OCI-LY7 (cell line): ENCODE measurements at regions not wholly inside any gene's neighbourhood (a gene's known extent, or its start where the extent isn't known, plus 50 kb on each side); places are given as distances from the start of the nearest gene placed in this dataset.

ENCODE experiments used
- BruUV-seq: library from RNA; stranded (reverse); fragments of 400-500 nt; replicated peaks from 2 replicates; lab custom pipeline; 2021; lab: Mats Ljungman, UMichigan
- CTCF ChIA-PET: fragments of 300-600 bp; sonication (Branson Sonifier 250); formaldehyde crosslinking; loops from one replicate; lab custom pipeline; 2022; ENCODE audit warnings: antibody characterized with exemption; ENCODE audit not compliant: unreplicated experiment; lab: Charles Lee
- POLR2A ChIA-PET: fragments of 300-600 bp; sonication (Branson Sonifier 250); formaldehyde crosslinking; loops from one replicate; lab custom pipeline; 2022; ENCODE audit warnings: antibody characterized with exemption; lab: Charles Lee
- DNase-seq: peaks from one replicate; pipeline ENCODE4 v3.0.0-alpha.2; 2015; ENCODE audit warnings: low spot score
- H2AFZ ChIP-seq: fragments of 200-600 bp; sonication (generic), shearing (Covaris generic); 2 replicates; pipeline ENCODE4 v1.6.1; 2014; ENCODE audit warnings: mild to moderate bottlenecking, antibody characterized with exemption, low read length, moderate library complexity
- H3K27ac ChIP-seq: fragments of 200-600 bp; sonication (generic); 2 replicates; pipeline ENCODE4 v1.5.1; 2014; ENCODE audit warnings: mixed run types, low read depth, mild to moderate bottlenecking, moderate library complexity, low read length, inconsistent platforms; ENCODE audit not compliant: poor library complexity, severe bottlenecking
- H3K36me3 ChIP-seq: fragments of 200-600 bp; sonication (generic); 2 replicates; pipeline ENCODE4 v1.6.1; 2014; ENCODE audit warnings: mild to moderate bottlenecking, antibody characterized with exemption, low read length, moderate library complexity, mixed read lengths; ENCODE audit not compliant: insufficient read depth
- H3K4me1 ChIP-seq: fragments of 200-600 bp; sonication (generic); 2 replicates; pipeline ENCODE4 v1.5.1; 2014; ENCODE audit warnings: mild to moderate bottlenecking, low read length; ENCODE audit not compliant: insufficient read depth, poor library complexity, severe bottlenecking
- H3K4me2 ChIP-seq: fragments of 200-600 bp; sonication (generic); 2 replicates; pipeline ENCODE4 v1.6.1; 2014; ENCODE audit warnings: mild to moderate bottlenecking, low read length
- H3K4me3 ChIP-seq: fragments of 200-600 bp; sonication (generic); 2 replicates; pipeline ENCODE4 v1.5.1; 2014; ENCODE audit warnings: mild to moderate bottlenecking, low read depth, low read length; ENCODE audit not compliant: poor library complexity, severe bottlenecking
- H3K79me2 ChIP-seq: fragments of 200-600 bp; sonication (generic); 2 replicates; pipeline ENCODE4 v1.6.1; 2016; ENCODE audit warnings: low read depth, mild to moderate bottlenecking, low read length, moderate library complexity, mixed read lengths; ENCODE audit not compliant: insufficient read depth
- H3K9me2 ChIP-seq: fragments of 200-600 bp; sonication (generic); 2 replicates; pipeline ENCODE4 v1.6.1; 2016; ENCODE audit warnings: mild to moderate bottlenecking, low read length, mixed read lengths; ENCODE audit not compliant: insufficient read depth
- H3K9me3 ChIP-seq: fragments of 200-600 bp; sonication (generic); 2 replicates; pipeline ENCODE4 v1.6.1; 2014; ENCODE audit warnings: mild to moderate bottlenecking, mixed run types, low read length, mixed read lengths
- H4K20me1 ChIP-seq: fragments of 200-600 bp; sonication (generic); 2 replicates; pipeline ENCODE4 v1.6.1; 2014; ENCODE audit warnings: mild to moderate bottlenecking, antibody characterized with exemption, low read length, moderate library complexity, mixed read lengths; ENCODE audit not compliant: insufficient read depth
- CTCF ChIP-seq: fragments of 200-600 bp; sonication (generic); conservative IDR thresholded peaks from 2 replicates; pipeline ENCODE4 v1.5.1; 2014; ENCODE audit warnings: mild to moderate bottlenecking, antibody characterized with exemption, low read length, moderate library complexity, mixed read lengths
- EZH2phosphoT487 ChIP-seq: fragments of 200-600 bp; sonication (generic); IDR thresholded peaks from 2 replicates; pipeline ENCODE4 v1.6.1; 2018; ENCODE audit warnings: low read depth, borderline replicate concordance, mild to moderate bottlenecking, mixed run types, antibody characterized with exemption, low read length, moderate library complexity, mixed read lengths
- intact Hi-C: fragments of 100-400 bp; cut with micrococcal nuclease; formaldehyde crosslinking; loops from one replicate; pipeline ENCODE4 v1.10.0; 2022; ENCODE audit not compliant: unreplicated experiment

DNA sequence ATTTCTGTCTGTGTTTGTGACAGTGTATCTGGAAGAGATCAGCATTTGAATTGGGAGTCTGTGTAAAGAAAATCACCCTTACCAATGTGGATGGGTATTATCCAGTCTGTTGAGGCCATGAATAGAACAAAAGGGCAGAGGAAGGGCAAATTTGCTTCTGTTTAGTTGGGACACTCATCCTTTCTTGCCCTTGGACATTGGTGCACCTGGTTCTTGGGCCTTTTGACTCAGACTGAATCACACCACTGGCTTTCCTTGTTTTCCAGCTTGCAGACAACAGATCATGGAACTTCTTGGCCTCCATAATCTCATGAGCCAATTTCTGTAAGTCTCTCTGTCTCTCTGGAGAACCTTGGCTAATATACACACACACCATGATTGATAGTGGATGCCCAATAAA is 164.4 kb upstream of the SGO1 start:
- no peaks in the 10 kb centered on the region for H3K36me3 ChIP-seq
- intact Hi-C loops: no loop called here
- H3K79me2 ChIP-seq: no peaks in the 10 kb centered on the region
- DNase-seq: no peak
- ChIA-PET POLR2A (no interaction called here), CTCF (no interaction called here)
- no peaks in the 10 kb centered on the region for H3K9me3 ChIP-seq
- no TSS peak for BruUV-seq
- H3K4me1 ChIP-seq: no peaks in the 10 kb centered on the region
- H3K4me3 ChIP-seq: no peak overlapping the region
- no peaks in the 10 kb centered on the region for H4K20me1 ChIP-seq
- no peak overlapping the region for H3K4me2 ChIP-seq
- no peak overlapping the region for H3K27ac ChIP-seq
- no peak for TF ChIP-seq EZH2phosphoT487
- no peak for TF ChIP-seq CTCF
- no peaks in the 10 kb centered on the region for H3K9me2 ChIP-seq
- H2AFZ ChIP-seq: no peak overlapping the region

DNA sequence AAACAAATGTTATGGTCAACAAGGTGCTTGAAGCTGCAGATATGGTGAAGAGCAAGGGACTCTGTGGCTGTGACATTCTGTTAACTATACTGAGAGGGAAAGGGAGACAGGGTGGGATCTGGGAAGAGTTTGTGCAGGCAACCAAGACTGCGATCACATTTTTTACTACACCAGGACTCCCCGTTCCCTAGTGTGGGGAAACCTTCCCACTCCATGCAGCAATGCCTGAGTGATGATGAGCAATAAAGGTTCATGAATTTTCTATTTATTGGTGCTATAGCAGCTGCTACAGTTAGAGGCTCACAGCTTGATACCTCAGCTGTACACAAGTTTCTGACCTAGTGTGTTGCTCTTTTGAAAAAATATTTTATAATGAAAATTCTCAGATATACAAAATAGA is 160.9 kb upstream of the SGO1 start:
- Histone ChIP-seq H4K20me1 (no peaks in the 10 kb centered on the region), H3K4me1 (no peaks in the 10 kb centered on the region), H3K9me3 (no peaks in the 10 kb centered on the region), H3K4me2 (no peak overlapping the region), H3K36me3 (no peaks in the 10 kb centered on the region), H3K9me2 (no peaks in the 10 kb centered on the region), H3K4me3 (no peak overlapping the region), H3K27ac (no peak overlapping the region), H2AFZ (no peak overlapping the region), H3K79me2 (no peaks in the 10 kb centered on the region)
- DNase-seq: no peak
- TF ChIP-seq EZH2phosphoT487 (no peak), CTCF (no peak)
- POLR2A ChIA-PET: interaction anchor here (0.6 kb wide), 1 partner anchor 413 kb away, joined by 3 read pairs; no protein-coding TSS in a partner anchor
- intact Hi-C loops: loop anchor here (10.0 kb wide), 1 partner anchor 1548 kb away; no protein-coding TSS in a partner anchor
- no TSS peak for BruUV-seq
- CTCF ChIA-PET: no interaction called here

GRCh38 chr3:20346369-20346768 is 160.4 kb upstream of the SGO1 start:
- BruUV-seq: no TSS peak
- H3K79me2 ChIP-seq: no peaks in the 10 kb centered on the region
- H2AFZ ChIP-seq: no peak overlapping the region
- no peaks in the 10 kb centered on the region for H3K9me2 ChIP-seq
- H3K4me1 ChIP-seq: no peaks in the 10 kb centered on the region
- no peaks in the 10 kb centered on the region for H3K9me3 ChIP-seq
- ChIA-PET POLR2A (interaction anchor here (0.6 kb wide), 1 partner anchor 16 kb away, joined by 3 read pairs; no protein-coding TSS in a partner anchor), CTCF (no interaction called here)
- intact Hi-C loops: loop anchor here (10.0 kb wide), 1 partner anchor 1548 kb away; no protein-coding TSS in a partner anchor
- TF ChIP-seq CTCF (no peak), EZH2phosphoT487 (no peak)
- H3K4me2 ChIP-seq: no peak overlapping the region
- H3K27ac ChIP-seq: no peak overlapping the region
- H3K36me3 ChIP-seq: no peaks in the 10 kb centered on the region
- no peaks in the 10 kb centered on the region for H4K20me1 ChIP-seq
- no peak for DNase-seq
- no peak overlapping the region for H3K4me3 ChIP-seq
